ENCODE measurements at regions not wholly inside any gene's neighbourhood (a gene's known extent, or its start where the extent isn't known, plus 50 kb on each side); places are given as distances from the start of the nearest gene placed in this dataset.

DNA sequence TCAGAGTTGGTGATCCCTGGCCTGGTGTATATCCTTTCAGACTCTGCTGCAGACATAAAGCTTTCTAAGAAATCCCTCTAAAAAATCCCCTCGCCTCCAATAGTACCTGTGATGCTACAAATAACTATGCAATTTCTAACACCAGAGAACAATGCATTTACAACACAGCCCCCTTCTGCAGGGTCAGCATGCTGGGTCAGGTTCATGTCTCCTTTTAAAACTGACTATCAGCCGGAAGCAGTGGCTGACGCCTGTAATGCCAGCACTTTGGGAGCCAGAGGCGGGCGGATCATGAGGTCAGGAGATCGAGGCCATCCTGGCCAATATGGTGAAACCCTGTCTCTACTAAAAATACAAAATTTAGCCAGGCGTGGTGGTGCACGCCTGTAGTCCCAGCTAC lies 77.0 kb upstream of the SPATA12 start:
- Histone ChIP-seq H3K23ac (ENCODE audit: low read depth, low read length) (no peak overlapping the region), H2AK5ac (ENCODE audit: low read depth, low read length) (no peak overlapping the region), H3K27me3 (ENCODE audit: control insufficient read depth, insufficient read depth, low read length) (no peaks in the 10 kb centered on the region), H3K4me2 (ENCODE audit: low read depth, low read length) (no peak overlapping the region), H3K4me3 (ENCODE audit: insufficient read depth, low read depth, low read length) (no peak overlapping the region), H3K4me1 (ENCODE audit: control insufficient read depth, insufficient read depth, low read length) (peaks cover 19% of the 10 kb centered on the region), H2AFZ (replicated peaks; ENCODE audit: low read length, poor library complexity) (no peak overlapping the region), H3K9ac (ENCODE audit: low read depth, low read length) (no peak overlapping the region), H3K27ac (ENCODE audit: insufficient read depth, low read length) (no peak overlapping the region), H3K14ac (replicated peaks; ENCODE audit: low read depth, low read length) (no peak overlapping the region), H2BK20ac (ENCODE audit: low read depth, low read length) (no peak overlapping the region; the same call in 1 of the 2 replicates), H3K9me1 (ENCODE audit: insufficient read depth, low read length) (peaks cover 15% of the 10 kb centered on the region), H2AK9ac (replicated peaks; ENCODE audit: low read depth, low read length, poor library complexity) (no peak overlapping the region), H2BK15ac (ENCODE audit: low read depth, low read length) (no peak overlapping the region), H4K20me1 (ENCODE audit: insufficient read depth, low read length) (peaks cover 5% of the 10 kb centered on the region; the same call in 1 of the 2 replicates), H4K91ac (ENCODE audit: insufficient read depth, low read depth, low read length) (no peak overlapping the region), H4K5ac (ENCODE audit: low read depth, low read length) (no peak overlapping the region), H3K4ac (ENCODE audit: low read depth, low read length) (no peak overlapping the region), H2BK120ac (ENCODE audit: low read depth, low read length) (no peak overlapping the region), H4K8ac (ENCODE audit: low read depth in 2 of 2, low read length in 2 of 2) (no peak overlapping the region), H3K56ac (ENCODE audit: extremely low read depth, insufficient read depth, low read length) (no peak overlapping the region), H3K79me1 (ENCODE audit: low read depth in 1 of 2, low read length in 2 of 2) (no peaks in the 10 kb centered on the region), H3K9me3 (ENCODE audit: control insufficient read depth, insufficient read depth, low read length) (no peaks in the 10 kb centered on the region), H3K18ac (ENCODE audit: low read depth, low read length) (no peak overlapping the region), H2BK5ac (ENCODE audit: low read depth, low read length, poor library complexity, severe bottlenecking) (no peak overlapping the region), H3K36me3 (ENCODE audit: control insufficient read depth, insufficient read depth, low read length) (no peaks in the 10 kb centered on the region)
- intact Hi-C loops (cut with micrococcal nuclease): loop anchor here (10.0 kb wide), 1 partner anchor 429 kb away; the partner anchor contains the start of gene CCDC66
- in situ Hi-C loops (cut with MboI; ENCODE audit: low sequenced_read_pairs): no loop called here
- DNase-seq (no peak), ATAC-seq (ENCODE audit: low read depth) (no peak)
- WGBS, 2 experiments (ENCODE audit: extremely low coverage in 2 of 2, insufficient read length in 1 of 2): no CpG with 5 or more reads among the region's 8 CpGs
- ChIA-PET CTCF (no interaction called here), POLR2A (ENCODE audit: unreplicated experiment) (no interaction called here)
- TF ChIP-seq MAZ (IDR thresholded peaks at IDR 0.05; ENCODE audit: borderline replicate concordance, low read depth, low read length): no peak
- no peak for TF ChIP-seq RCOR1 (IDR thresholded peaks at IDR 0.05; ENCODE audit: insufficient replicate concordance, low read length)
- TF ChIP-seq MXI1 (IDR thresholded peaks at IDR 0.05; ENCODE audit: borderline replicate concordance, low read depth, low read length): no peak
- no peak for TF ChIP-seq RAD21 (IDR thresholded peaks at IDR 0.05; ENCODE audit: low read length)
- TF ChIP-seq MAFK (IDR thresholded peaks at IDR 0.05; ENCODE audit: low read depth, low read length): no peak
- TF ChIP-seq, protein P1, sequence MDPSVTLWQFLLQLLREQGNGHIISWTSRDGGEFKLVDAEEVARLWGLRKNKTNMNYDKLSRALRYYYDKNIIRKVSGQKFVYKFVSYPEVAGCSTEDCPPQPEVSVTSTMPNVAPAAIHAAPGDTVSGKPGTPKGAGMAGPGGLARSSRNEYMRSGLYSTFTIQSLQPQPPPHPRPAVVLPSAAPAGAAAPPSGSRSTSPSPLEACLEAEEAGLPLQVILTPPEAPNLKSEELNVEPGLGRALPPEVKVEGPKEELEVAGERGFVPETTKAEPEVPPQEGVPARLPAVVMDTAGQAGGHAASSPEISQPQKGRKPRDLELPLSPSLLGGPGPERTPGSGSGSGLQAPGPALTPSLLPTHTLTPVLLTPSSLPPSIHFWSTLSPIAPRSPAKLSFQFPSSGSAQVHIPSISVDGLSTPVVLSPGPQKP (IDR thresholded peaks at IDR 0.05; ENCODE audit: borderline replicate concordance, low read depth, low read length): no peak
- TF ChIP-seq CEBPB (IDR thresholded peaks at IDR 0.05; ENCODE audit: low read depth, low read length): no peak
- no peak for TF ChIP-seq POLR2A (IDR thresholded peaks at IDR 0.05; ENCODE audit: low read depth, low read length)
- no peak for TF ChIP-seq NFE2L2 (IDR thresholded peaks at IDR 0.05; ENCODE audit: low read depth, low read length)
- TF ChIP-seq, protein P2, sequence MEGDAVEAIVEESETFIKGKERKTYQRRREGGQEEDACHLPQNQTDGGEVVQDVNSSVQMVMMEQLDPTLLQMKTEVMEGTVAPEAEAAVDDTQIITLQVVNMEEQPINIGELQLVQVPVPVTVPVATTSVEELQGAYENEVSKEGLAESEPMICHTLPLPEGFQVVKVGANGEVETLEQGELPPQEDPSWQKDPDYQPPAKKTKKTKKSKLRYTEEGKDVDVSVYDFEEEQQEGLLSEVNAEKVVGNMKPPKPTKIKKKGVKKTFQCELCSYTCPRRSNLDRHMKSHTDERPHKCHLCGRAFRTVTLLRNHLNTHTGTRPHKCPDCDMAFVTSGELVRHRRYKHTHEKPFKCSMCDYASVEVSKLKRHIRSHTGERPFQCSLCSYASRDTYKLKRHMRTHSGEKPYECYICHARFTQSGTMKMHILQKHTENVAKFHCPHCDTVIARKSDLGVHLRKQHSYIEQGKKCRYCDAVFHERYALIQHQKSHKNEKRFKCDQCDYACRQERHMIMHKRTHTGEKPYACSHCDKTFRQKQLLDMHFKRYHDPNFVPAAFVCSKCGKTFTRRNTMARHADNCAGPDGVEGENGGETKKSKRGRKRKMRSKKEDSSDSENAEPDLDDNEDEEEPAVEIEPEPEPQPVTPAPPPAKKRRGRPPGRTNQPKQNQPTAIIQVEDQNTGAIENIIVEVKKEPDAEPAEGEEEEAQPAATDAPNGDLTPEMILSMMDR (conservative IDR thresholded peaks at IDR 0.05; ENCODE audit: low read depth, low read length): no peak
- no peak for TF ChIP-seq FOS (IDR thresholded peaks at IDR 0.05; ENCODE audit: low read depth, low read length)
- no peak for TF ChIP-seq RFX5 (IDR thresholded peaks at IDR 0.05; ENCODE audit: low read depth, low read length)
- BruUV-seq (replicated peaks): no TSS peak
- dilution Hi-C loops (cut with HindIII; ENCODE audit: low sequenced_read_pairs, unreplicated experiment): no loop called here
